GM12864 (cell line): ENCODE measurements at regions not wholly inside any gene's neighbourhood (a gene's known extent, or its start where the extent isn't known, plus 50 kb on each side); places are given as distances from the start of the nearest gene placed in this dataset.
"Not testable (repeated sequence)": the region's sequence is repeated elsewhere in the genome, so short reads cannot be mapped to it uniquely, and the experiment has no call there.

Source experiments
- DNase-seq: peaks from one replicate; pipeline ENCODE4 v3.0.0-alpha.2; 2011; ENCODE audit warnings: low read depth
- H3K4me3 ChIP-seq: 2 replicates; pipeline ENCODE4 v1.5.1; 2011; ENCODE audit warnings: mild to moderate bottlenecking, low read depth, low read length, control low read depth
- TF ChIP-seq, protein P1 (sequence below): IDR thresholded peaks from 2 replicates; pipeline ENCODE4 v1.5.1; 2011; ENCODE audit warnings: low read depth, mild to moderate bottlenecking, moderate library complexity, low read length, control low read depth, inconsistent platforms; ENCODE audit errors: missing control alignments

DNA sequence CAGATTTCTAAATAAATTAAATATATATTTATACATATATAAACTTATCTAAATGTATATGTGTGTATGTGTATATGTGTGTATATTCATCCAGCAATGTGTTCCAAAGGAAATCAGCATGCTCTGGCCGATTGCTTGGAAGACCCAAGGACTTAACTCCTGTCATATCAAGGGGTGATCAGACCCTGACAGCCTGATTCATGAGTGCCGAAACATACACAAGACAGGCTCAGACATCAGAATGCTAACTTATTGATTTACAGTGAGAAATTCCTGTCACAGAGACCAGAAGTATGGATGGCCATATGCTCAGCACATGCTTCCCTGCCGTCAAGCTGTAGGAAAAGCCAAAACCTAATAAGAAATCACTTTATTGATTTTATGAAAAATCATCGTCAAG is 545.1 kb upstream of the NR5A2 start:
- no peak for DNase-seq
- no peak overlapping the region for H3K4me3 ChIP-seq
- TF ChIP-seq, protein P1, sequence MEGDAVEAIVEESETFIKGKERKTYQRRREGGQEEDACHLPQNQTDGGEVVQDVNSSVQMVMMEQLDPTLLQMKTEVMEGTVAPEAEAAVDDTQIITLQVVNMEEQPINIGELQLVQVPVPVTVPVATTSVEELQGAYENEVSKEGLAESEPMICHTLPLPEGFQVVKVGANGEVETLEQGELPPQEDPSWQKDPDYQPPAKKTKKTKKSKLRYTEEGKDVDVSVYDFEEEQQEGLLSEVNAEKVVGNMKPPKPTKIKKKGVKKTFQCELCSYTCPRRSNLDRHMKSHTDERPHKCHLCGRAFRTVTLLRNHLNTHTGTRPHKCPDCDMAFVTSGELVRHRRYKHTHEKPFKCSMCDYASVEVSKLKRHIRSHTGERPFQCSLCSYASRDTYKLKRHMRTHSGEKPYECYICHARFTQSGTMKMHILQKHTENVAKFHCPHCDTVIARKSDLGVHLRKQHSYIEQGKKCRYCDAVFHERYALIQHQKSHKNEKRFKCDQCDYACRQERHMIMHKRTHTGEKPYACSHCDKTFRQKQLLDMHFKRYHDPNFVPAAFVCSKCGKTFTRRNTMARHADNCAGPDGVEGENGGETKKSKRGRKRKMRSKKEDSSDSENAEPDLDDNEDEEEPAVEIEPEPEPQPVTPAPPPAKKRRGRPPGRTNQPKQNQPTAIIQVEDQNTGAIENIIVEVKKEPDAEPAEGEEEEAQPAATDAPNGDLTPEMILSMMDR = no peak

DNA sequence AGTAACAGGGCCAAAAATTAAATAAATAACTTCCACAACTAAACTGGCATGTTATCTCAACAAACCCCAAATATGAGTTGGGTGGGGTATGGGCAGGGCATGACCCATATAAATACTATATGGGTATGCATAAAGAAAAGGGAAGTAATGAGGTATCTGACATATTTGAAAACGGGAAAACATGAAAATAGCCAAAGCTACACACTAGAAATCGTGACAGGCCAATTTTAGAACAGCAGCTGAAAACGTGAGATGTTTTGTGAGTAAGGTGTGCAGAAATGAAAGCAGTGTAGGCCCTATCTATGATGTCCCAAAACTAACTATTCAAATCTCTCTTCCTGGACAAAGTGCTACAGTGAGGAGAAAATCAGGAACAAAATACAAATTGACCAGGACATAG is 537.9 kb upstream of the NR5A2 start:
- TF ChIP-seq, protein P1 = no peak
- peak; percentile 37 for DNase-seq
- no peak overlapping the region for H3K4me3 ChIP-seq

DNA sequence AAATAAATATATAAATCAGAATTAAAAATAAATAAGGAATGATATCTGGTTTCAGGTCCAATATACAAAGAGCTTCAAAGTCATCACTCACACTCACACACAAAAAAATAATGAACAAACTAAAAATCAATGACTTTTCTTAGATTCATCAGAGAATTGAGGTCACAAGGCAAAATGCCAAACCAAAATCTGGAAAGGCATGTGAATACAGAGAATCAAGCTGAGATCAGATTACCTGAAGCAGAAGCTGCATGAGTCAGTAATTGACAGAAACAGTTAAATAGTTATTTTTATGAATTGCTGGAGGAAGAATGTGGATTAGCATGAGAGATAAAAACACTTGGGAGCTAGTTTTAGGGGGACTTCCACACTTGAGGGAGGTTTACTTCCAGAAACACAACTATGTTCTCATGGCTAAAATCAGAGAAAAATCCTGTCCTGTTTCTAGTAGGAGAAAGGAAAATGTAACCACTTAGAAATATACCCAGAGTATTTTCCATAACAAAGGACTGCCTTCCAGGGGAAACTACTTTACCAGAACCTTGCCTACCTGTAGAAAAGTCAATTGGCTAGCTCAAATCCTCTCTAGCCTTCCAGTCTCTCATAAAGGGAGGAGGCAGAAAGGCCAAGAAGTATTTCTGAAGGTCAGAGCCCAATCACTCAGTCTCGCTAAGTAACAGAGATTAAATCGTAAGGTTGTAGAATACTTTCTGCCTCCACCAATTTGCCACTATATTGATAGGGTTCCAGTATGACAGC is 536.6 kb upstream of the NR5A2 start:
- no peak for DNase-seq
- H3K4me3 ChIP-seq = no peak overlapping the region
- TF ChIP-seq, protein P1 = no peak

DNA sequence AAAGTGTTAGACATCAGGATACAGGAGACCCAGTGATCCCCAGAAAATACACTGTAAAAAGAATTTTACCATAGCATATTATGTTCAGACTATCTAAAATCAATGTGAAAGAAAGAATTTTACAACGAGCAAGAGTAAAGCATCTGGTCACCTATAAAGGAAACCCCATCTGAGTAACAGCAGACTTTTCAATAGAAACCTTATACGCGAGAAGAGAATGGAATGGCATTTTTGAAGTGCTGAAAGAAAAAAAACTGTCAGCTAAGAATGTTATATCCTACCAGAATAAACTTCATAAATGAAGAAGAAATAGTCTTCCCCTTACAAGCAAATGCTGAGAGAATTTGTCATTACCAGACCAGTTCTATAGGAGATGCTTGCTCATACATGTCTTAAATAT is 532.1 kb upstream of the NR5A2 start:
- TF ChIP-seq, protein P1 = no peak
- no peak for DNase-seq
- H3K4me3 ChIP-seq = no peak overlapping the region

DNA sequence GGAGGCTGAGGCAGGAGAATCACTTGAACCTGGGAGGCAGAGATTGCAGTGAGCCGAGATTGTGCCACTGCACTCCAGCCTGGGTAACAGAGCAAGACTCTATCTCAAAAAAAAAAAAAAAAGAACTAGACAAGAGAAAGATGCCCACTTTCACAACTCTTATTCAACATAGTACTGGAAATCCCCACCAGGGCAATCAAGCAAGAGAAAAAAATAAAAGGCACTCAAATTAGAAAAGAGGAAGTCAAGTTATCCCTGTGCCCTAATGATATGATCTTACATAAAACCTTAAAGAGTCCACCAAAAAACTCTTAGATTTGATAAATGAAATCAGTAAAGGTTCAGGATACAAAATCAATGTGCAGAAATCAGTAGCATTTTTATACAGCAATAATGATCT is 528.7 kb upstream of the NR5A2 start:
- DNase-seq = peak; percentile 21
- not testable (repeated sequence) for H3K4me3 ChIP-seq

DNA sequence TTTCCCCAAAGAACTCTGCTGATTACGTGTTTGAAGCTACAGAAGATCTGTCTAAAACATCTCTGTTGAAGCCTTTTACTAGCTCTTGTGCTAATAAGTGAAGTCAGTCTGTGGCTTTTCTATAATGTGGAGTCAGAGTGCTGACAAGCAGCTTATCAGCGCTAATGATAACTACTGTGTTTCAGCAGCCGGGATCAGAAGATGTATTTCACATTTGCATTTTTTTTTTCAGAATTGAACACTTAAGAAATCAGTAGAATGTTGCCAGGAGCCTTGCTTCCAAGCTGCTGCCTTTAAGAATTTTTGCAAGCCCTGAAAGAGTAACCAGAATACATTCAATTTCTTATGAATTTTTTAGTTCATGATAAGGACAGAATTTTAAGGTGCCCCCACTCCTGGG is 519.4 kb upstream of the NR5A2 start:
- DNase-seq = no peak
- TF ChIP-seq, protein P1 = no peak

DNA sequence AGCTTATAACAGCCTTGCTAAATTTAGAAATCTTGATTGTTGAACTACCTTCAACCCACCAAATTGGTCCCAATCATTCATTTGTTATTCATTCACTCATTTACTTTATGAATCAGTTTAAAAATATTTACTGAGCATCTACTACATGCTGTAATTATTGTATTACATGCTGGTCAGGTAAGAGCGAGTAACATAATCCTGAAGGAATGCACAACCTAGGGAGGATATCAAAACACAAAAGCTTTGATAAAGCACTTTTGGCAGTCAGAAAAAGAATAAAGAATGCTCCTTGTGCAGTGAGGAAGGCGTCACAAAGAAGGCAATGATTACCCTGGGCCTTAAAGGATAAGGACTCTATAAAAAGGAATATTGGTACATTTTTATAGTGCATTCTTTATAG is 518.9 kb upstream of the NR5A2 start:
- H3K4me3 ChIP-seq = no peak overlapping the region

More for the DNA sequence above, 519.4 kb upstream of the NR5A2 start:
- H3K4me3 ChIP-seq = no peak overlapping the region

More for the DNA sequence above, 518.9 kb upstream of the NR5A2 start:
- TF ChIP-seq, protein P1 = no peak
- DNase-seq = no peak
